Activated T-cell treated with anti-CD3 and anti-CD28 coated beads, Interleukin-2, amount 50 U/mL, for 4 hours (primary cell): ENCODE measurements at regions not wholly inside any gene's neighbourhood (a gene's known extent, or its start where the extent isn't known, plus 50 kb on each side); places are given as distances from the start of the nearest gene placed in this dataset.

Source experiments
- ATAC-seq, 2 donors: fragments of 200-7000 bp; cut with Tn5 transposase; one replicate each; pipeline ENCODE4 v1.10.0; 2021
- DNase-seq: peaks from one replicate; pipeline ENCODE4 v3.0.0-alpha.2; 2020
- H3K27me3 Mint-ChIP-seq: one replicate; pipeline ENCODE4 v1.8.0; 2021; ENCODE audit warnings: low read depth, mixed read lengths
- H3K36me3 Mint-ChIP-seq: one replicate; pipeline ENCODE4 v1.8.0; 2022; ENCODE audit warnings: mixed read lengths; ENCODE audit not compliant: insufficient read depth
- H3K4me1 Mint-ChIP-seq: one replicate; pipeline ENCODE4 v1.8.0; 2021; ENCODE audit warnings: low read depth, mixed read lengths
- H3K4me3 Mint-ChIP-seq: one replicate; pipeline ENCODE4 v1.8.0; 2021; ENCODE audit warnings: mild to moderate bottlenecking, moderate library complexity, mixed read lengths
- H3K9me3 Mint-ChIP-seq: one replicate; pipeline ENCODE4 v1.8.0; 2021; ENCODE audit warnings: mixed read lengths

DNA sequence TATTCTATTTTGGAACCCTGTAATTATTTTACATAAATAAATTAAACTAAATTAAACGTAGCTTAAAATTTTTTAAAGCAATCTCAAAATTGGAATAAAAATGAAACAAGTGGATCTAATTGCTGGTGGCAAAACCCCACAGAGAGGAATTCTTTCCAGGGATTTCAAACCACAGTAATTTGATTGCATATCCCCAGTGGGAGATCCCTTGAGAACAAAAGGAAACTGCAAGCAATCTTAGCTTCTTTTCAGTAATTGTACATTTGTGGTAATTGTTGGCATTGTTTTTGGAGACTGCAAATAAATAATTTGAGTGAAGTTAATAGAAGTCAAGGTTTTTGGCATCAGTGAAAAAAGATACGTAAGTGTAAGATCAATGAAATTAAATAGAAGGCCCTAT is 58.7 kb upstream of the MYCN start:
- ATAC-seq (no peak), DNase-seq (no peak)
- no peak overlapping the region for H3K4me3 Mint-ChIP-seq
- H3K27me3 Mint-ChIP-seq, result no peaks in the 10 kb centered on the region
- H3K4me1 Mint-ChIP-seq, result no peaks in the 10 kb centered on the region
- H3K36me3 Mint-ChIP-seq, result no peaks in the 10 kb centered on the region
- H3K9me3 Mint-ChIP-seq, result no peaks in the 10 kb centered on the region

DNA sequence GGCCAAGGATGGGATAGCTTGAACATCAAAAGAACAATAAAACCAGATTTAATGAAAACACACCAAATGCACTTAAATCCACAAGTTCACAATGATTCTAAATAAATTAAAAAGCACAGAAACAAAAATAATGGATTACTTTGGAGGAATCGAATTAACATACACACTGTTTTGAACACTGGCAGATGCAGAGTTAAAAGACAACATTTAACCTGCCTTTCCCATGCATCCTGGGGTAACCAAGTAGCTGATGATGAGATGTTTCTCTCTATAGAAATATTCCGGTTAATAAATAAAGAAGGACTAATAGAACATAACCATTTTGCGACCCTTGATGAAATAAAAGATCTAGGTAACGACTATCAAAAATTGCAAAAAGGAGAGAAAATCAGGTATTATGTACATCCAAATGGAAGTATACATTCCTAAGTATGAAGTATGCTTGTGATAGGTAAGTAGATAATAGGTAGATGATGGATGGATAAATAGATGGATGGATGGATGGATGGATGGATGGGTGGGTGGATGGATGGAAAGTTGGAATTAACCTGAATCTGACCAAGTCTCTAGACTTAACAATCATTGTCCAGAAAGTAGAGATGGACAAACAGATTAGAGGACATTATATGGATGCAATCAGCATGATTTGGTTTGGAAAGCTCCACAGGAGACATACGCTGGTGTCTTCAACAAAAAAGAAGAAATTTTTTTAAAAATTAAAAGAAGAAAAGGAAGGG is 57.4 kb upstream of the MYCN start:
- H3K36me3 Mint-ChIP-seq, result no peaks in the 10 kb centered on the region
- ATAC-seq (no peak), DNase-seq (no peak)
- no peak overlapping the region for H3K4me3 Mint-ChIP-seq
- no peaks in the 10 kb centered on the region for H3K9me3 Mint-ChIP-seq
- no peaks in the 10 kb centered on the region for H3K27me3 Mint-ChIP-seq
- H3K4me1 Mint-ChIP-seq, result no peaks in the 10 kb centered on the region

DNA sequence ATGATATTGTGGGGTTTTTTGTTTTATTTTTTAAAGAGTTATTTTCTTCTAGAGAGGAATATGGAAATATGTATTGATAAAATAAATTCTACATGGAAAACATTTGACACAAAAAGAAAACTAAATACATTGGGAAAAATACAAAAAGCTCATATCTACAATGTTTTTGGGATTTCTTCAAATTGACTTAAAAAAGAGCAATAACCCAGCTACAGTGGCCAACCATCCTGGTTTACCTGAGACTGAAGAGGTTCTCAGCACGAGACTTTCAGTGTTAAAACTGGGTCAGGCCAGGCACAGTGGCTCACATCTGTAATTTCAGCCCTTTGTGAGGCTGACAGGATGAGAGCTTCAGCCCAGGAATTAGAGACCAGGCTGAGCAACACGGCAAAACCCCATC is 56.7 kb upstream of the MYCN start:
- DNase-seq (no peak), ATAC-seq (no peak)
- Mint-ChIP-seq H3K36me3 (no peaks in the 10 kb centered on the region), H3K4me3 (no peak overlapping the region), H3K27me3 (no peaks in the 10 kb centered on the region), H3K9me3 (no peaks in the 10 kb centered on the region), H3K4me1 (no peaks in the 10 kb centered on the region)

DNA sequence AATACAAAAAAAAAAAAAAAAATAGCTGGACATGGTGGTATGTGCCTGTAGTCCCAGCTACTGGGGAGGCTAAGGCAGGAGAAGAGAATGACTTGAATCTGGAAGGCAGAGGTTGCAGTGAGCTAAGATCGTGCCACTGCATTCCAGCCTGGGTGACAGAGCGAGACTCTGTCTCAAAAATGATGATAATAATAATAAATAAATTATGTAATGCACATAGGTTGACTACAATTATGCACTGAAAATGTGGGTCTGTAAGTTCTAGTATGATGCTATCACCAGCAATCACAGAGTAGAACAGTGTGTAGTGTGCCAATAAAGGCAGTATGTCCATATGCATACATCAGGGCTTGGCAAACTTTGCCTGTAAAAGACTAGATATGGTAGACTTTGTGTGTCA is 55.6 kb upstream of the MYCN start:
- DNase-seq (no peak), ATAC-seq (no peak)
- Mint-ChIP-seq H3K4me3 (no peak overlapping the region), H3K27me3 (no peaks in the 10 kb centered on the region), H3K9me3 (no peaks in the 10 kb centered on the region), H3K4me1 (no peaks in the 10 kb centered on the region), H3K36me3 (no peaks in the 10 kb centered on the region)

DNA sequence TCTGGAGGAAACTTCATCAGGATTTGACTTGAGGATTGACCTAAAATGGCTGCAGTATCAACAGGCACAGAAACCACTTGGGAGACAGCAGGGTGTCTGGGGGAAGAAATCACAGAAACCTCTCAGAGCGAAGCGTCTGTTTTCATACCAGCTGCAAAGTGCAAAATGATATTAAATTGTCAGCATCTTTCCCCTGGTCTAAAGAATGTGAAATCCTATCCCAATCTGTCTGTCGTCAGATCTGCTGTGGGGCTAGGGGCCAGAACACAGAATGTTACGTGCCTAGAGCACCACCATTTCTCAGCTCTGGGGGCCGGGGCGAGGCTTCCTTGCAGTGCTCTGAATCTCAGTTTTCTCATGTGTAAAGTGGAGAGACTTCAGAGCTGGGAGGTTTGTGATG is 54.1 kb upstream of the MYCN start:
- H3K36me3 Mint-ChIP-seq, result no peaks in the 10 kb centered on the region
- DNase-seq, result no peak
- H3K27me3 Mint-ChIP-seq, result no peaks in the 10 kb centered on the region
- no peaks in the 10 kb centered on the region for H3K4me1 Mint-ChIP-seq
- no peak overlapping the region for H3K4me3 Mint-ChIP-seq
- no peak for ATAC-seq
- no peaks in the 10 kb centered on the region for H3K9me3 Mint-ChIP-seq

DNA sequence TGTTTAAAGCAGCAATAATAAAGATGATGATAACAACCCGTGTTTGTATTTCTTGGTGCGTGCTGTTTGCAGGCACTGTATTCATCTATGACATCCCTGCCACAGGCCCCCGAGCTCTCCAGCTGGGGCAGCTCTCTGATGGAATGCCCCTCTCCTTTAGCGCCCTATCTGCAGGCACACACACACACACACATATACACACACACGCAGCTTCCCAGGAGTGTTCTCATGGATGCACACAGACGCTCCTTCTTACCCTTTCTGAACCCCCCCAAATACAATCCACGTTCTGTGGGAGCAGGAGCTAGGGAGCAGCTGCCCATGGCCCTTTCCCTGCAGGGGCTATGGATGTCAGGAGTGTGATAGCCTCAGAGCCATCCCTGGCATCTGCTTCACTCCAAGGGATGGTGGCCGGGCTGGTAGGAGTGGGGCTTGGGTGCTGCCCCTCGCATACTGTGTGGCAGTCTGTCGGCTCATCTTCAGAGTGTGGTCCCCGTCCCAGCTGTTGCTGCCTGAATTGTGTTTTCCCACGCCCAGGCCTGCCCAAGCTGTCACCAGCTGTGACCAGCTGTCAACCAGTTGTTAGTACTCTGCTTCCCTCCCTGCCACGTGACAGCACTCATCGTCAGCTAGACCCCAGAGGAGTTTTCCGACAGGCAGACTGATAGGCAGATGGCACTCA is 50.8 kb upstream of the MYCN start:
- no peaks in the 10 kb centered on the region for H3K36me3 Mint-ChIP-seq
- H3K27me3 Mint-ChIP-seq, result peaks cover 4% of the 10 kb centered on the region
- no peaks in the 10 kb centered on the region for H3K9me3 Mint-ChIP-seq
- DNase-seq, result no peak
- H3K4me1 Mint-ChIP-seq, result no peaks in the 10 kb centered on the region
- no peak overlapping the region for H3K4me3 Mint-ChIP-seq
- no peak for ATAC-seq

DNA sequence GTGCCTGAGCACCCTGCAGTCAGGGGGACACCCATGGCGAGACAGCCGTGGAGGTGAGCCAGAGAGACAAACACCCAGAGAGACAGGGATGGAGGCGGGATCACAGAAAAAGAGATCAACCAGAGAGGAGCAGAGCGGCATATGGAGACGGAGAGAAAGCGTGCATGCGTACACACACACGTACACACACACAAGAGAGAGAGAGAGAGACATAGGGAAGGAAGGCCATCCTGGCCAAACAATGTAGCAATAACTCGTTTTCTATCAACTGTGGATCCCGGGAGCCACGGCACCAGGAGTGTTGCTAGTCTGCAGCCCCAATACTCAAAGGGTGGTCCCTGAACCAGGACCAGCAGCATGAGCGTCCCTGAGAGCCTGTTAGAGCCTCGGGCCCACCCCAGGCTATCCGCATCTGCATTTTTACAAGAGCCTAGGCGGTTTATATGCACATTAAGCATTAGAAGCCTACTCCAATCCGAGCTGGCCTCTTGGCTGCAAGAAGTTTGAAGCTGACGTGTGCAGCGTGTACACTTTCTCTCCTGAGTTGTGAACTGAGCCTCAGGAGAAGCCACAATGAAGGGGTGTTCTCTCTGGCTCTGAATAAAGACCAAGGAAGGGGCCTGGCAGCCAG is 50.1 kb upstream of the MYCN start:
- no peaks in the 10 kb centered on the region for H3K36me3 Mint-ChIP-seq
- ATAC-seq, result no peak
- H3K27me3 Mint-ChIP-seq, result peaks cover 4% of the 10 kb centered on the region
- no peaks in the 10 kb centered on the region for H3K9me3 Mint-ChIP-seq
- H3K4me3 Mint-ChIP-seq, result no peak overlapping the region
- no peak for DNase-seq
- H3K4me1 Mint-ChIP-seq, result no peaks in the 10 kb centered on the region
